ENCODE measurements at regions not wholly inside any gene's neighbourhood (a gene's known extent, or its start where the extent isn't known, plus 50 kb on each side); places are given as distances from the start of the nearest gene placed in this dataset.

DNA sequence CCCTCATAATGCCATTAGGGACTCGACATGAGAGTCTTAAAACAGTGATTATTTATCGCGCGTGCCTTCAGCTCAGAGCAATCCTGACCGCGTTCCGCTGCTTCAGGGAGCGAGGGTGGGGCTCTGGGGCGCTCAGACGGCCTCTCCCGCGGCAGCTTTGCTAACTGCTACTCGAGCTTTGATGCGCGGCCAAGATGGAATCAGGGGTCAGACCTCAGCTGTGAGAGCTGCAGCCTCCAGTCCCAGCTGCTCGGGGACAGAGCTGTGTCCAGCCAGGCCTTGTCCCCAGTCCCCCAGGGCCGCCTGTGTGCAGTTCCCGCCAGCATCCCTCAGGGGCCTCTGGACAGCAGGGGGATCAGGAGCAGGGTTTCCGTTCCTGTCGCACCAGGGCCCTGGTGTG, 104.6 kb upstream of the TTC34 start:
- TF ChIP-seq, protein P1, sequence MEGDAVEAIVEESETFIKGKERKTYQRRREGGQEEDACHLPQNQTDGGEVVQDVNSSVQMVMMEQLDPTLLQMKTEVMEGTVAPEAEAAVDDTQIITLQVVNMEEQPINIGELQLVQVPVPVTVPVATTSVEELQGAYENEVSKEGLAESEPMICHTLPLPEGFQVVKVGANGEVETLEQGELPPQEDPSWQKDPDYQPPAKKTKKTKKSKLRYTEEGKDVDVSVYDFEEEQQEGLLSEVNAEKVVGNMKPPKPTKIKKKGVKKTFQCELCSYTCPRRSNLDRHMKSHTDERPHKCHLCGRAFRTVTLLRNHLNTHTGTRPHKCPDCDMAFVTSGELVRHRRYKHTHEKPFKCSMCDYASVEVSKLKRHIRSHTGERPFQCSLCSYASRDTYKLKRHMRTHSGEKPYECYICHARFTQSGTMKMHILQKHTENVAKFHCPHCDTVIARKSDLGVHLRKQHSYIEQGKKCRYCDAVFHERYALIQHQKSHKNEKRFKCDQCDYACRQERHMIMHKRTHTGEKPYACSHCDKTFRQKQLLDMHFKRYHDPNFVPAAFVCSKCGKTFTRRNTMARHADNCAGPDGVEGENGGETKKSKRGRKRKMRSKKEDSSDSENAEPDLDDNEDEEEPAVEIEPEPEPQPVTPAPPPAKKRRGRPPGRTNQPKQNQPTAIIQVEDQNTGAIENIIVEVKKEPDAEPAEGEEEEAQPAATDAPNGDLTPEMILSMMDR (IDR thresholded peaks at IDR 0.05; ENCODE audit: low read depth, low read length, poor library complexity, severe bottlenecking), result no peak
- TF ChIP-seq EZH2phosphoT487 (IDR thresholded peaks at IDR 0.05; ENCODE audit: borderline replicate concordance, low read length), result no peak

All from DOHH2 (cell line).